ENCODE measurements at regions not wholly inside any gene's neighbourhood (a gene's known extent, or its start where the extent isn't known, plus 50 kb on each side); places are given as distances from the start of the nearest gene placed in this dataset.

DNA sequence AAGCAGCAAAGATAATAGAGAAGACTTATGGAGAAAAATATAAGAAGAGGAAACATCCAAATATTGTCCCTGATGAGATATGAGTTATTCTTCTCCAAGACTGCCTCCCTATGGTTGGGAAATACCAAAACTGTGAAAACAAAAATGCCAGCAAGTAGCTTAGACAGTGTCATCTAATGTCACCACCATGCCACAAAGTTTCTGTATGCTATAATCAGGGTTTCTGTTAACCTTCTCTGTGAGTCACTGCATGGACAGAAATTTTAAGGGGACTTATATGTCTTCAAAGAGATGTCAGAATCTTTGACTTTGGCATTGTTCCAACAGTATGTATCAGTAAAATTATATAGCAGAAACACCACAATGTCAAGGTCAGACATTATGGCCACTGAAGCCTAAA, 222.6 kb downstream of the KDM5D start:
- H3K27ac ChIP-seq: no peak overlapping the region
- no peak for TF ChIP-seq CTCF (conservative IDR thresholded peaks at IDR 0.05)

- H3K27ac ChIP-seq: no peak overlapping the region
- no peak for TF ChIP-seq CTCF (conservative IDR thresholded peaks at IDR 0.05)
Observed at GRCh38 chrY:19503092-19503449, 241.5 kb downstream of the KDM5D start.

DNA sequence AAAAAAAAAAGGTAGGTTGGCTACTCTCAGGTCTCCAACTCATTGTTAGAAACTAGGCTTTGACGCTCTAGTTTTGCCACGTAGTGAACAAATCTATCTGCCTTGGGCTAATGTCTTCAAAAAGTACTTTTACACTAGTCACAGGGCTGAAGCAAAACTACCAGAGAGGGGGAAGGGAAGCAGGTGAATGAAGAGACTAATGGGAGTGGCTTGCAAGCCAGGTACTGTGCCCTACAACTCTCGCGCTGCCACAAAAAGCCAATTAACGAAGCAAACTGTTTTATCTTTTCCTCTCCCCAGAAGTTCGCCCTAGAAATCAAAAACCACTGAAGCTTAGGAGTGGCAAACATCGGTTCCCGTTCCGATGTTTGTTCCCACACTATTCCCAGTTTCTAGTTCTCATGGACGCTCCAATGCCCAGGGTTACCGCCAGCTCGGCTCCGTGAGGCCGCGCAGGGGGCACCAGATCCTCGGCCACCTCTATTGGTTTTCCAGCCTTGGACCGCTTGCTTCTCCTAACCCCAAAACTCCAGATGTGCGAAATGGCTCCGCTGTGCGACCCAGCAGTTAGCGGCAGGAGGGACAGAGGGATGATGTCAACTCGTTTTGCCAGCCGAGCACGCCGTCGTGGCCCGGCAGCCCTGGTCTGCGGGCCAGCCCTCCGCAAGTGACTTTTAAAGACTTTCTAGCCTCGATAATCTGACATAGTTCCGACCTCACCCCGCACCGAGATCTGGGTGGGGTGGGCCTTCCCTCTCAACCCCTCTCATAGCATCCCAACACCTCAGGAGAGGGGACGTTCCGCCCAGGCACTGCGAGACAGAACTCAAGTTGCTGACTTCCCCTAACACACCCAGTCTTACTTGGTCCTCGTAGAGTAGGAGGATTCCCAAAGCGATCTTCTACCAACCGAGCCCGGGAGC, 242.1 kb downstream of the KDM5D start:
- no peak for TF ChIP-seq CTCF (conservative IDR thresholded peaks at IDR 0.05)
- no peak overlapping the region for H3K27ac ChIP-seq

GRCh38 chrY:19498556-19498955, 246.0 kb downstream of the KDM5D start:
- TF ChIP-seq CTCF (conservative IDR thresholded peaks at IDR 0.05): no peak
- H3K27ac ChIP-seq: no peak overlapping the region

DNA sequence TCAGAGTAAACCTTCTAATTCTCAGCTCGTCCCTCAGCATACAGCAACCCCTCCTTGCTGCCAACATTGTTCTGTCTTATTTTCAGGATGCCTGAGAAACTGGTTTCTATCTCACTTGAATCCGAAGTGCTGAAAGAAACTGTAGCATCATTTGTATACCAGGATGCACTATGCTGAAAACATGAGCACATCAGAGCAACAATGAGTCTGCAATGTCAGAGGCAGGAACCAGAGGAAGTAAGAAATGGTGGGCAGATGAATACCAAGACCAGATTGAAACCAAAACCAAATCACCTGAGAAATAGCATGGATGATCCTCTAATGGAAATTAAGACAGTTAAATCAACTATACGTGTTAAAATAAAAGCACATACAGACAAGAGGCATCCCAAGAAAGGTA, 257.0 kb downstream of the KDM5D start:
- H3K27ac ChIP-seq: no peak overlapping the region
- no peak for TF ChIP-seq CTCF (conservative IDR thresholded peaks at IDR 0.05)

DNA sequence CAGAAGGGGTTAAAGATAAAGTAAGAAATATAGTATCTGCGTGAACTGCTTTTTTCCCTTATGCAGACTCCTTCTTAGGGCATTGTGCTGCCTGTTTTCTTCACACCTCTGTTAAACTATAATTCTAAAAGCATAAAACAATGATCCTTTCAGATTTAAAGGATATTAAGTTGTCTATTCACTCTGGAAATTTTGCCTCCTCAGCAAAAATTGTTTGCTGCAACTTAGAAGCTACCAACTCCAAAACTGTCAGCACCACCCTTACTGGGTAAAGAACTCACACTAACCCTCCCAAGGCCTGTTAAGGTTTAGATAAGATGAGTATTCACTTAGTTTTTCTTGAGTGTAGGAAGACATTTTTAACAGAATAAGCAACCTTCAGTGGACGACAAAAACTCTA, 259.5 kb downstream of the KDM5D start:
- H3K27ac ChIP-seq: no peak overlapping the region
- TF ChIP-seq CTCF (conservative IDR thresholded peaks at IDR 0.05): no peak

- H3K27ac ChIP-seq: no peak overlapping the region
- no peak for TF ChIP-seq CTCF (conservative IDR thresholded peaks at IDR 0.05)
Observed at GRCh38 chrY:19479141-19479540, 265.4 kb downstream of the KDM5D start.
